ENCODE measurements at regions not wholly inside any gene's neighbourhood (a gene's known extent, or its start where the extent isn't known, plus 50 kb on each side); places are given as distances from the start of the nearest gene placed in this dataset.

DNA sequence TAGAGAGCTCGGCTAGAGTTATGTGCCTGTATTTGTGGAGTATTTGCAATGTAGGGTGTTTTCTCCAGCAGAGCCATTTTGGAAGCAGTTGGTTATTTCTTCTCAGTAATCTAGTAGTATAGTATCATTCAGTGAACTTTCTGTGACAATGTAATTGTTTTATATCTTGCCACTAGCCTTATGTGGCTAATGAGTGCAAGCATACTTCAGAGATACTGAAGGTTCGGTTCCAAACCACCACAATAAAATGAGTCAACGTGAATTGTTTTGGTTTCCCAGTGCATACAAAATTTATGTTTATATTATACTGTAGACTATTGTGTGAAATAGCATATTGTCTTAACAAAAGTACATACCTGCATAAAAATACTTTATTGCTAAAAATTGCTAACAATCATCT, 286.9 kb upstream of the TBL1XR1 start:
- H3K4me1 ChIP-seq (ENCODE audit: insufficient read depth), result no peaks in the 10 kb centered on the region
- no peak for TF ChIP-seq EP300 (IDR thresholded peaks at IDR 0.05)
- TF ChIP-seq POLR2A (IDR thresholded peaks at IDR 0.05), result no peak
- TF ChIP-seq, protein P1, sequence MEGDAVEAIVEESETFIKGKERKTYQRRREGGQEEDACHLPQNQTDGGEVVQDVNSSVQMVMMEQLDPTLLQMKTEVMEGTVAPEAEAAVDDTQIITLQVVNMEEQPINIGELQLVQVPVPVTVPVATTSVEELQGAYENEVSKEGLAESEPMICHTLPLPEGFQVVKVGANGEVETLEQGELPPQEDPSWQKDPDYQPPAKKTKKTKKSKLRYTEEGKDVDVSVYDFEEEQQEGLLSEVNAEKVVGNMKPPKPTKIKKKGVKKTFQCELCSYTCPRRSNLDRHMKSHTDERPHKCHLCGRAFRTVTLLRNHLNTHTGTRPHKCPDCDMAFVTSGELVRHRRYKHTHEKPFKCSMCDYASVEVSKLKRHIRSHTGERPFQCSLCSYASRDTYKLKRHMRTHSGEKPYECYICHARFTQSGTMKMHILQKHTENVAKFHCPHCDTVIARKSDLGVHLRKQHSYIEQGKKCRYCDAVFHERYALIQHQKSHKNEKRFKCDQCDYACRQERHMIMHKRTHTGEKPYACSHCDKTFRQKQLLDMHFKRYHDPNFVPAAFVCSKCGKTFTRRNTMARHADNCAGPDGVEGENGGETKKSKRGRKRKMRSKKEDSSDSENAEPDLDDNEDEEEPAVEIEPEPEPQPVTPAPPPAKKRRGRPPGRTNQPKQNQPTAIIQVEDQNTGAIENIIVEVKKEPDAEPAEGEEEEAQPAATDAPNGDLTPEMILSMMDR (IDR thresholded peaks at IDR 0.05), result no peak
- intact Hi-C loops (cut with DNase I), result no loop called here
- no peaks in the 10 kb centered on the region for H3K27me3 ChIP-seq
- no peak overlapping the region for H3K27ac ChIP-seq
- DNase-seq, result no peak
- H3K36me3 ChIP-seq, result no peaks in the 10 kb centered on the region
- H3K4me3 ChIP-seq, result no peak overlapping the region
- H3K9me3 ChIP-seq, result no peaks in the 10 kb centered on the region
- WGBS, 3 donors, result 67 to 79% (median 78%) methylated on average over 3 of the region's 3 CpGs

DNA sequence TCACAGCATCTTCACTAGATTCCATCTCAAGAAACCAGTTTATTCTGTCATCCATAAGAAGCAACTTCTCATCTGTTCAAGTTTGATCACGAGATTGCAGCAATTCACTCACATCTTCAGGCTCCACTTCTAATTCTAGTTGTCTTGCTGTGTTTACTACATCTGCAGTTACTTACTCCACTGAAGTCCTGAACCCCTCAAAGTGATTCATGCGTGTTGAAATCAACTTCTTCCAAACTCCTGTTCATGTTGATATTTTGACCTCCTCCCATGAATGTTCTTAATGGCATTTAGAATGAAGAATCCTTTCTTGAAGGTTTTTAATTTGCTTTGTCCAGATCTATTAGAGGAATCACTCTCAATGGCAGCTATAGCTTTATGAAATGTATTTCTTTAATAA, 287.6 kb upstream of the TBL1XR1 start:
- intact Hi-C loops (cut with DNase I), result no loop called here
- TF ChIP-seq, protein P1 (IDR thresholded peaks at IDR 0.05), result no peak
- Histone ChIP-seq H3K27me3 (no peaks in the 10 kb centered on the region), H3K4me3 (no peak overlapping the region), H3K4me1 (ENCODE audit: insufficient read depth) (no peaks in the 10 kb centered on the region), H3K36me3 (no peaks in the 10 kb centered on the region), H3K9me3 (no peaks in the 10 kb centered on the region), H3K27ac (no peak overlapping the region)
- DNase-seq, result no peak
- WGBS, 3 donors, result 93 to 99% (median 97%) methylated on average over 2 of the region's 2 CpGs

DNA sequence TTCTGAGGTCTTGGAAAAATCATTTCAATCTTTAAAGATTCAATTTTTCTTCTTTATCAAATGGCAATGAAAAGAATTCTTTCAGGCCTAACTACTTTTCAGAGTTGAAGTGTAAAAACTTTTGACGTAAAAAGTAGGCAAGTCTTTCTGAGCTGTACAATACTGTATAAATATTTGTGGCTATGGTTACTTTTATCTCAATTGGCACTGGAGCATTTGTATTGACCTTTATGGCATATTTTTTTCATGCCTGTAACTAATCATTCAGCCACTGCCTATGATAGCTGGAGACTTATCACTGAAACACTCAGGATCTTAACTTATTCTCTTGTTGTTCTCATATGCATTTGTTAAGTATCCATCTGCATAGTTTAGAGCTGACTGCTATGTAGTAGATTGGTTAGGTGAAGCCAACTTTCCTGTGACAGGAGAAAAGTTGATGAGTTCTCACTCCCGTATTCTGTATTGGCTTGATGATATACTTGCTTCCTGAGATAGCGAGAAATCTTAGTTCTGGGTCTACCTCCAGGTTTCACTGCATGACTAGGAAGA, 290.4 kb upstream of the TBL1XR1 start:
- no peaks in the 10 kb centered on the region for H3K9me3 ChIP-seq
- no peak for DNase-seq
- H3K36me3 ChIP-seq, result no peaks in the 10 kb centered on the region
- TF ChIP-seq POLR2A (IDR thresholded peaks at IDR 0.05) (no peak), EP300 (IDR thresholded peaks at IDR 0.05) (no peak)
- TF ChIP-seq, protein P1 (IDR thresholded peaks at IDR 0.05), result no peak
- peaks cover 2% of the 10 kb centered on the region for H3K4me1 ChIP-seq (ENCODE audit: insufficient read depth)
- no peak overlapping the region for H3K27ac ChIP-seq
- no peaks in the 10 kb centered on the region for H3K27me3 ChIP-seq
- intact Hi-C loops (cut with DNase I), result no loop called here
- no peak overlapping the region for H3K4me3 ChIP-seq
- 90 to 96% (median 92%) methylated on average over 3 of the region's 3 CpGs for WGBS, 3 donors

DNA sequence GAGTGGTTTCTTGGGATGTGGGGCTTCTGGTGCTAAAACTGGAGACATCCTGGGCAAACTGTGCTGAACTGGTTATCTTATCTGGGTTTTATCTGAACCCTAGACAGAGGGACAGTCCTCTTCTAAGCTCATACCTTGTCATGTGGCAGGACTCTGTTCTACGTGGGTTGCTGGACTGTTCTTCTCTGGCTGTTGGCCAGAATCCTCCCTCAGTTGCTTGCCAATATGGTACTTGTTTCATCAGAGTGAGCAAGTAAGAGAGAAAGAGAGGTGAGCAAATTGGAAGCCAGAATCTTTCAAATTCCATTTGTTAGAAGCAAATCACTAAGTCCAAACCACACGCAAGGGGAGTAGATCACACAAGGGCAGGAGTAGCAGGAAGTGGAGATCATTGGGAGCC, 291.5 kb upstream of the TBL1XR1 start:
- intact Hi-C loops (cut with DNase I), result no loop called here
- DNase-seq, result no peak
- 52 to 72% (median 56%) methylated on average over 2 of the region's 2 CpGs for WGBS, 3 donors

More for the DNA sequence above, 291.5 kb upstream of the TBL1XR1 start:
- Histone ChIP-seq H3K9me3 (no peaks in the 10 kb centered on the region), H3K4me1 (ENCODE audit: insufficient read depth) (peaks cover 2% of the 10 kb centered on the region), H3K27me3 (no peaks in the 10 kb centered on the region), H3K4me3 (no peak overlapping the region), H3K36me3 (no peaks in the 10 kb centered on the region), H3K27ac (no peak overlapping the region)
- TF ChIP-seq, protein P1 (IDR thresholded peaks at IDR 0.05), result no peak
- no peak for TF ChIP-seq EP300 (IDR thresholded peaks at IDR 0.05)

Measured in ovary (tissue), 7 donors.